ENCODE measurements at regions not wholly inside any gene's neighbourhood (a gene's known extent, or its start where the extent isn't known, plus 50 kb on each side); places are given as distances from the start of the nearest gene placed in this dataset.

- no peak for DNase-seq
These were observed 403.8 kb downstream of the ZNF536 start for GRCh38 chr19:30775956-30776355.

- DNase-seq, result no peak
These were observed 402.1 kb downstream of the ZNF536 start for GRCh38 chr19:30774252-30774766.

DNA sequence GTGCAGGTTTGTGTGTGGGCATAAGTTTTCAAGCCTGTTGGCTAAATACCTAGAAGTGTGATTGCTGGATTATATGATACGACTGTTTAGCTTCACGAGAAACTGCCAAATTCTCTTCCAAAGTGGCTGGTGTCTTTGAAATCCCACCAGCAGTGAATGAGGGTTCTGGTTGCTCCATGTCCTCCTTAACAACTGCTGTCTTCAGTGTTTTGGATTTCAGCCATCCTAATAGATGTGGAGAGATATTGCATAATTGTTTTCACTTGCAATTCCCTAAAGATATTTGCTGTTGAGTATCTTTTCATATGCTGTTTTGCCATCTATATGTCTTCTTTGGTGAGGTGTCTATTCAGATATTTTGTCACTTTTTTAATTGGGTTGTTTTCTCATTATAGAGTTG, 390.5 kb downstream of the ZNF536 start:
- DNase-seq, result no peak

- DNase-seq, result no peak
These were observed 387.8 kb downstream of the ZNF536 start for GRCh38 chr19:30760014-30760413.

DNA sequence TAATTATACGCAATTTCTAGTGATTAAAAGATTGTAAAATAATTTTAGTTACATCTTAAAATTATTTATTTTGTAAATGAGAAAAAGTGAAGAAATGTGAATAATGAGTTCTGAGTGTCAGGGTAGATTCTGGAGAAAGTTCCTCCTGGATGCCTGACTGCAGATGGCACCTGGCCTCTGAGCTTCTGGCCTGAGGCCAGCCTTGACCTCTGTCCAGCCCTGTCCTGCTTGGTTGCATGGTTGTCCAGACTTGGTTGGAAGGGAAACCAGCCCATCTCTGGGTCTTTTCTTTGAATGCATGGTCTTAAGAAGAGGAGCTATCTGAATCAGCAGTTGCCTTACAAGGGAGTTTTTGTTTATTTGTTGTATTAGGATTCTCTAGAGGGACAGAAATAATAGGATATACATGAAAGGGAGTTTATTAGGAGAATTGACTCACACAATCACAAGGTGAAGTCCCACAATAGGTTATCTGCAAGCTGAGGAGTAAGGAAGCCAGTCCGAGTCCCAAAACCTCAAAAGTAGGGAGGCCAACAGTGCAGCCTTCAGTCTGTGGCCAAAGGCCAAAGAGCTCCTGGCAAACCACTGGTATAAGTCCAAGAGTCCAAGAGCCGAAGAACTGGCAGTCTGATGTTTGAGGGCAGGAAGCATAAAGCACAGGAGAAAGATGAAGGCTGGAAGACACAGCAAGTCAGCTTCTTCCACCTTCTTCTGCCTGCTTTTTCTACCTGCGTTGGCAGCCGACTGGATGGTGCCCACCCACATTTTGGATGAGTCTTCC, 385.8 kb downstream of the ZNF536 start:
- DNase-seq, result no peak

GRCh38 chr19:30757104-30757836, 385.1 kb downstream of the ZNF536 start:
- DNase-seq, result no peak

DNA sequence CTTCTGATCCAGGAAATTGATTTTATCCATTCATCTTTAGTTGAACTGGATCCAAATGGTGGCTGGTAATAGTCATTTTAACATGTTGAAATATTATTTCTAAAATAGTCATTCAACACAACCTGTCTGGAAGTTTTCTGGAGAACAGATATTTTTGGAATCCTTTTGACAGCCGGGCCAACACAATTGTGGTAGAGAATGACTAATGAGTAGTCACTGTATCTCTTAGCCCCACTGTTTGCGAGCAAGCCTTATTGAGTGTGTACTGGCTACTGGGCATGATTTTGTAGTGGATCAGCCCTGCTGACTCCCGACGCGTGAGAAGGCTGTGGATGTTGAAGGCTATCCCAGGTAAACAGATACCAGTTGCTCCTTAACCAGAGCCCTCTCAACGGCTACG, 383.4 kb downstream of the ZNF536 start:
- no peak for DNase-seq

DNA sequence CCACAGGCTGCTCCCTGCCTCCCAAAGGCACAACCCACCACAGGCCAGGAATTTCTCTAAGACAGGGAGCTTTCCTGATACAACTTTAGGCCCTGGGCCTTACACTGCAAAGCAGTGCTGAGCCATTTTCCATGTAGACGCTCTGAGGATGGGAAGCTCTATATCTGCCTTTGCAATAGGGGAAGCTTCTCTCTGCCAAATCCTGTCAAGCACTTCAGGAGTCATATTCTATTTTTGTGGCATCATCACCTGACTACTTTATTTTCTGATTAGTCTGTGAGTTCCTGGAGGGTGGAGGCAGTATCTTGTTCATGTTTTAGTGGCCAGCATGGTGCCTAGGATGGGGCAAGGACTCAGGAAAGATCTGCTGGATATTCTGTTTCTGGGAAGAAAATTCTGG, 382.0 kb downstream of the ZNF536 start:
- DNase-seq, result no peak

- no peak for DNase-seq
These were observed 380.7 kb downstream of the ZNF536 start for GRCh38 chr19:30752876-30753275.

GRCh38 chr19:30752201-30752600, 380.0 kb downstream of the ZNF536 start:
- no peak for DNase-seq

- DNase-seq, result no peak
These were observed 373.3 kb downstream of the ZNF536 start for GRCh38 chr19:30745476-30745985.

DNA sequence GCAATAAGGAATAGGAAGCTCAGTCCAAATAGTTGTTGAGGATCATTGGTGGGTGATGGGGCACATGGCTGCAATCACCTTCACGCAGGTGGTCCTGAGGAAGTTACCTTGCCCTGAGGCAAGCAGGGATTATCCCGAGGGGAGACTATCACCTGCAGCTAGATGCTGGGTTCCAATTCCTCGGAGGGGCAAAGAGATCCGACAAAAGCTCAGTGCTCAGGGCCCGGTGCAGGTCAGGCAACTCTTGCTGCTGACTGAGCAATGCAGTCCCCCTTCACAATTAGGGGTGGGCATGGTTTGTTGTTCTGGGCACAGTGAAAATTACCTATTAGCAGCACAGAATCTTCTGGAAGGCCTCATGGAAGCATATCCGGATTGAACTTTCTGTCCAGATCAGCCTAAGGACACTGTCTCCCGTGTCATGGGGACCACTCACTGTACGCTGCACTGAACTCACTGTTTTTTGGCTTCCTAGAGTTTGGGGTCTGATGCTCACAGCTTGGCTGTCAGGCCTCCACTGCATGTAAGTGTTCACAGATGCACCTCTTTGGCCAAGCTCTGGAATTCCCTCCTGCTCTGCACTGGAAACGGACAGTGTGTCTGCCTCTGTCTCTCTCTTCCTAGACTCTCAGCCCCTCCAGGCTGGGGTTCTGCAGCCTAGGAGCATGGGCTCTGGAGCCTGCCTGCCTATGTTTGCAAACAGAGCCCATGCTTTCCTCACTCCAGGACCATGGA, 372.7 kb downstream of the ZNF536 start:
- no peak for DNase-seq

DNA sequence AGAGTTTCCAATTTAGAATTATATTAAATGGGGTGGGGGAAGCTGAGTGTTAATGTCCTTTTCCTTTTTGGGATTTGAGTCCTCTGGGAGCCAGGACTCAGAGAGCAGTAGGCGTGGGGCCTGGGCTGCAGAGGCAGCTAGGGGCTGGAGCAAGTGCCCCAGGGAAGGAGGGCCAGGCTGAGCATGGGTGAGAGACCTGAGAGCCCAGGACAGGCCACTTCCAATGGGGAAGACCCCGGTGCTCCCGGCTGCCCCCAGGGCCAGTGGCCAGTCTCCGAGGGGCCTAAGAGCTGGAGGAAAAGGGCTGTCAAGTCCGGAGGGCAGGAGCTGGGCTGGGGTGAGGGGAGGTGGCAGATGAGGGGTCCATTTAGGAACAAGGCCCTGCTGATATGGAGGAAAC, 371.5 kb downstream of the ZNF536 start:
- no peak for DNase-seq

DNA sequence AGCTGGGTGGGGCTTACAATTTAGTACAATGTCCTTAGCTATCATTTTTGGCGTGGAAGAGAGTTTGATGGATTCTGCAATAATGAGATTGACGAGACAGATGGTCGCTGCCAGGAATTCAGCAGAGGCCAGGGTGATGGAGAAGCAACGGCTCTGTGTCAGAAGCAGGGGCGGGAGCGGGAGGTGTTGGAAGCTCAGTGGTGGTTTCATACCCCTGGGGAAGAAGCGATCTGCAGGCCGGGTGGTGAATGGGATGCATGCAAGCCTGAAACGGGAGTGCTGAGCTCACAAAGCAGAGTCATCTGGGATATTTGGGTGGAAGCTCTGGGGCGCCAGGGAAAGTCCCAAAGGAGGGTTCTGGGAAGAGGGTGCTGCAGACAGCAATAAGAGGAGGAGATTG, 370.8 kb downstream of the ZNF536 start:
- no peak for DNase-seq

DNA sequence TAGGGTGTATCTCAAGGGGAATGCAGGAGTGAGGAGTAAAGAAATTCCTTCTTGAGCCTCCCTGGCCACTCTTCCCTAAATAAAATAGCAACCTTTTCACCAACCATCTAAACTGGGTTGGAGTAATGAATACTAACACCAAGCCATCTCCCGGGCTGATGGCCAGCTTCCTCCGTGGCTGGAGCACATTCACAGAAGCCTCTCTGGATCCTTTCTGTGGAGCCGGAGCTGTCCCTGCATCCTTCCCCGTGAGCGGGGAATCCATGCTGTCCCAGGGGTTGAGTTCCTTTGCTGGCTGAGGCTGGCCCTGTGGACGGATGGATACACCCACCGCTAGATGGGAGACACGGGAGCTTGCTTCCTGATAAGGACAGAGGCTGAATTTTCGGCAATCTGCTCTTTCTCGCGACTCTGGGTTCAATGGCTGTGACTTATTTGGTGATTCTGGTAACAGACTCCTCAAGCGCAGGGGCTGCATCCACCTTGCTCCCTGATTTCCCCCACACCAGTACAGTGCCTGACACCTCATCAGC, 370.3 kb downstream of the ZNF536 start:
- DNase-seq, result no peak

DNA sequence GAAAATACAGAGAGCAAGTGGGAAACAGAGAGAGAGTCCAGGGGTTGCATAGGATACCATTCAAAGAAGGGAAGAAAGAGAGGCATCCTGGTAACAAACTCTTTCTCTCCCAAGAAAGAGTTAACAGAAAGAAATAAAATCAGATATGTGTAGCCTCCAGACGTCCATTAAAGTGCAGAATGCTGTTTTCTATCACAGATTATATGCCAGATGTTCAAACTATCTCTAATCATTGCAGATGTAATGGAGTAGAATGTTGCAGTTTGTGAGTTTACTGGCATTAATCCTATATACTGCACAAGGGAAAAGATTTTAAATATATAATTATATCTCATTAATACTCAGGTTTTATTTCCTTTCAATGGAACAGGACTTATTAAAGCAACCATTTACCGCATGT, 369.4 kb downstream of the ZNF536 start:
- DNase-seq, result no peak

DNA sequence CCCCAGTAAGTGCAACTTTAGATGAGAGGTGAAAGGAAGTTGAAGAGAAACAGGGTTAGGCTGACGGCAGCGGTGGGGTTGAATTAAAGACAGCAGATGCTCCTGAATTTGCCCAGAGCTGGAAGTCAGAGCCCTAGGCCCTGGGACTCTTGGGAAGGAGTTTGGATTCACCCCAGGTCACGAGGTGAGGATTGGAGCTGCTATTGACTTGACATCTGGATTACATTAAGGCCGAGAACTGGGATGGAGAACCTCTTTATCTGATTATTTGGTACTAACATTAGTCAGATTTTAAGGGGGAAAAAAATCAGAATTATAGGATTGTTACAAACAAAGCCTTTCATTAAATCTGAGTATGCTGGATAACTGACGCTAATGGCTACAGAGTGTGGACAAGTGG, 367.2 kb downstream of the ZNF536 start:
- no peak for DNase-seq

DNA sequence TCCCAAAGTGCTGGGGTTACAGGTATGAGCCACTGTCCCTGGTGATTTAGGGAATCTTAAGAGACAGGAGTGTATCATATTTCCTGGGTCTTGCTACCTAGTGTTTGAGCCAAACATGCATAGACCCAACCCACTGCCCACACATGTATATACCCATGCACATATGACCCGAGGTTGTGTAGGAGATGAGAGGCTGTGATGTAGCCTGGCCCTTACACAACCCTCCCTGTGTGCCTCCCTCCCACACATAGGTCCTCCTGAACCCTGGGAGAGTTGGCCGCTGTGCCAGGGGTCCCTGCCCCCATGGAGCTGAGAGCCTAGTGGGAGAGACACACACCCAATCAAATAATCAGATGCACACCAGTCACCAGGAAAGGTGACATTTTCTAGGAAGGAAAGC, 365.9 kb downstream of the ZNF536 start:
- DNase-seq, result no peak

- no peak for DNase-seq
These were observed 362.5 kb downstream of the ZNF536 start for GRCh38 chr19:30734669-30735068.

DNA sequence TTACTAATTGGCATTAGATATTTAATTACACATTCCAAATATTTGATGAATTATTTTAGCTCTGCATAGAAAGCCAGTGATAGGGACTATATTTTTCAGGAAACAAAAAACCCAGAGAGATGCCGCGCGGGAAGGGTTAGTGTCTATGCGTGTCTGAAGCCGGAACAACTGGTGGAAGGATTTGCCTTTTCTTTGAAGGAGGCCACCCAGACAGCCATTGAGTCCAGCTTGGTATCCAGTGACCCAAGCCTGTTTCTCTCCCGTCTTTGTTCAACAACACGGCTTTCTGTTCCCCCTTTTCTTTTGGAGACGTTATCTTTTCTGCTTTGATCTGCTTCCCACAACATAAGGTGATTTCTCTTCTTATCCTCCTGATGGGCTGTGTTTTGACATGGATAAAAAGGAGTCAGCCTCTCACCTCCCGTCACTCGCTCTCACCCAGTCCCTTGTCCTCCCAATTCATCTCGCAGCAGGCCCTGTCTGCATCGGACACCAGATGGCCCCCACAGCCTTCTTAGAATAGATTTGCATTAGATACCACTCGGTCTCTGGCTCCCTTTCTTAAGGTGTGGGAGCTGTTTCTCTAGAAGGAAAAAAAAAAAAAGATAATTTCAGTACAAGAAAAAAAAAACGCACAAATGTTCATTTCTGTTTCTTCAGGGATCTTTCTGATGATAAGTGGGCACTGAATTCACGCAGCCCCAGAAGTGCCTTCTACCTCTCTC, 361.8 kb downstream of the ZNF536 start:
- DNase-seq, result no peak

DNA sequence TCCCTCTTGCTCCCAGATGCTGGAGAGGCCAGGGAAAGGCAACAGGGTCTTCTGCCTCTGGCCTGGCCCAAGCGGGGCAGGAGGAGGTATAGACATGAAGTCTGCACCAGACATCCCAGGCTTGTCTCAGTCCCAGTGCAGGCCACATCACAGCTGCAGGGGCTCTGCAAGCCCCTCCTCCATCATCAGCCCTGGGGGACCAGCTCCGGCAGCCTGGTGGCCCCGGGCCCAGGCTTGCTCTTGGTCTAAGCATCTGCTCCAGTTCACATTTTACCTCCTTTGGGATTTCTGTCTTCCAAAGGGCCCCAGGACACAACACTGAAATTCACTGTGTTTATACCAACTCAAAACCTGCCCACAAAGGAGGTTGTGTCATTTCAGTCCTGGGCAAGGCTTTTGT, 359.4 kb downstream of the ZNF536 start:
- no peak for DNase-seq

DNA sequence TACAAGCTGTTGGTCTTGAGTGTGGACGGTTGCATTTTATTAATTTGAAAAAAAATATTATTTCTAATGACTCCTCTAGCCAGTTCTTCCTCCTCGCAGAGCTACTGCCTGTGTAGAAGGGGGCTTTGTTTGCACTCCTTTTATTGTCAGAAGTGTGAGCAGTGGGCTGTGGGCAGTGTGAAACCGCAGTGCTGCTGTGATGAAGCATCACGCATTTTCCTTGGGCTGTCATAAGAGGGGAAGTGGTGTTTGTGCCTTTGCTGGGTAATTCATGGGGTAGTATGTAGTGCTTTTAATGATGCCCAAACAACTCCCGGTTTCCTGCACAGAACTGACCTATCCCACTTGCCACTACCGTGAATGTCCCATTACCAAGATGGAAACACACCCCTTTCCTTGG, 357.3 kb downstream of the ZNF536 start:
- no peak for DNase-seq

Measured in NCI-H1417 (cell line).